ENCODE measurements at regions not wholly inside any gene's neighbourhood (a gene's known extent, or its start where the extent isn't known, plus 50 kb on each side); places are given as distances from the start of the nearest gene placed in this dataset.

DNA sequence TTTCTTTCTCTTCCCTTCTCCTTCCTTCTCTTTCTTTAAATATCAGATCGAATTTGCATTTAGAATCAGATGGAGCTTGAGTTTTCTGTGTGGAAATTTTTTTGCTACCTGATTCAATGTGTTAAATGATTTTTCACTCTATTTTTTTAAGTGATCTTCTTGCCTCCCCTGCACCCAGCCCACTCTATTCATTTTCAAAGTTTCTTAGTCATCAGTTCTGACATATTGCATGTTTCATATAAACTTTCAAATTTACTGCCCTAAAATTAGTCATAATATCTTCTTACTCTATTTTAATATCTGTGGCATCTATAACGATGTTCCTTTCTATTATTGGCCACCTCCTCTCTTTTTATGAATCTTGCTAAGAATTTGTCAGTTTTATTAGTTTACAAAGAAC is 69.1 kb downstream of the MTNR1B start:
- TF ChIP-seq, protein P1, sequence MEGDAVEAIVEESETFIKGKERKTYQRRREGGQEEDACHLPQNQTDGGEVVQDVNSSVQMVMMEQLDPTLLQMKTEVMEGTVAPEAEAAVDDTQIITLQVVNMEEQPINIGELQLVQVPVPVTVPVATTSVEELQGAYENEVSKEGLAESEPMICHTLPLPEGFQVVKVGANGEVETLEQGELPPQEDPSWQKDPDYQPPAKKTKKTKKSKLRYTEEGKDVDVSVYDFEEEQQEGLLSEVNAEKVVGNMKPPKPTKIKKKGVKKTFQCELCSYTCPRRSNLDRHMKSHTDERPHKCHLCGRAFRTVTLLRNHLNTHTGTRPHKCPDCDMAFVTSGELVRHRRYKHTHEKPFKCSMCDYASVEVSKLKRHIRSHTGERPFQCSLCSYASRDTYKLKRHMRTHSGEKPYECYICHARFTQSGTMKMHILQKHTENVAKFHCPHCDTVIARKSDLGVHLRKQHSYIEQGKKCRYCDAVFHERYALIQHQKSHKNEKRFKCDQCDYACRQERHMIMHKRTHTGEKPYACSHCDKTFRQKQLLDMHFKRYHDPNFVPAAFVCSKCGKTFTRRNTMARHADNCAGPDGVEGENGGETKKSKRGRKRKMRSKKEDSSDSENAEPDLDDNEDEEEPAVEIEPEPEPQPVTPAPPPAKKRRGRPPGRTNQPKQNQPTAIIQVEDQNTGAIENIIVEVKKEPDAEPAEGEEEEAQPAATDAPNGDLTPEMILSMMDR (IDR thresholded peaks at IDR 0.05 in 4 of 5, conservative IDR thresholded peaks at IDR 0.05 in 1 of 5) = no peak
- no peak for TF ChIP-seq POLR2A (IDR thresholded peaks at IDR 0.05)
